ENCODE measurements at regions not wholly inside any gene's neighbourhood (a gene's known extent, or its start where the extent isn't known, plus 50 kb on each side); places are given as distances from the start of the nearest gene placed in this dataset.

DNA sequence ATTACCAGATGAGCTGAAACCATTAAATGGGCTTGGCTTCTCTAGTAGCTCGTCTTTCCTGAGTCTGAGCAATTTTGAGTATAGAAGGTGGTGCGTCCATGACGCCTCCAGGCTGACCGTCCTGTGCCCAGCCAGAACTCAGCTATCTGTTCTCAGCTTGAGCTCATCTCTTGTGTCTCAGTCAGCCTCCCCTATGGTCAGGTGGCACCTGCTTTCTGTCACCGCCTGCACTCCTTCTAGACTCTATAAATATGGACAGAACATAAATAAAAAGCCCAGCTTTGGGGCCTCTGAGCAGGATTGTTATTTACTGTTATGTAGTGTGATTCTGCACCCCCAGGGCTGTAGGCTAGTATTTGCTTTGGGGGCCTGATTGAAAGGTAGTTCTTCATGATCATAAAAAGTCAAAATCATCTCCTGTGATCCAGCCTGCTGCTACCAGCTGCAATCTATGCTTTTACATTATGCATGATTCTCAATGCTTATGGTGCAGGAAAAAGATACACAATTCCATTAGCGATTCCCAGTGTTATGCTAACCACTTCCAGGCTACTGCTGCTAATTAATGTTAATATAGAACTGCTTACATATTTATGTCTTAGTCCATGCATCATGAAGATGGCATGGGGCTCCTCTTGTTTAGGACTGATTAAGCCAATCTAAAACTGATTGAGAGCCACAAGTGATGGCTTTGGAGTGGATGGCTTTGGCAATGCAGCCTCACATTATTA, 72.5 kb upstream of the TMTC4 start:
- TF ChIP-seq, protein P1, sequence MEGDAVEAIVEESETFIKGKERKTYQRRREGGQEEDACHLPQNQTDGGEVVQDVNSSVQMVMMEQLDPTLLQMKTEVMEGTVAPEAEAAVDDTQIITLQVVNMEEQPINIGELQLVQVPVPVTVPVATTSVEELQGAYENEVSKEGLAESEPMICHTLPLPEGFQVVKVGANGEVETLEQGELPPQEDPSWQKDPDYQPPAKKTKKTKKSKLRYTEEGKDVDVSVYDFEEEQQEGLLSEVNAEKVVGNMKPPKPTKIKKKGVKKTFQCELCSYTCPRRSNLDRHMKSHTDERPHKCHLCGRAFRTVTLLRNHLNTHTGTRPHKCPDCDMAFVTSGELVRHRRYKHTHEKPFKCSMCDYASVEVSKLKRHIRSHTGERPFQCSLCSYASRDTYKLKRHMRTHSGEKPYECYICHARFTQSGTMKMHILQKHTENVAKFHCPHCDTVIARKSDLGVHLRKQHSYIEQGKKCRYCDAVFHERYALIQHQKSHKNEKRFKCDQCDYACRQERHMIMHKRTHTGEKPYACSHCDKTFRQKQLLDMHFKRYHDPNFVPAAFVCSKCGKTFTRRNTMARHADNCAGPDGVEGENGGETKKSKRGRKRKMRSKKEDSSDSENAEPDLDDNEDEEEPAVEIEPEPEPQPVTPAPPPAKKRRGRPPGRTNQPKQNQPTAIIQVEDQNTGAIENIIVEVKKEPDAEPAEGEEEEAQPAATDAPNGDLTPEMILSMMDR (IDR thresholded peaks at IDR 0.05): no peak
- TF ChIP-seq EZH2phosphoT487 (IDR thresholded peaks at IDR 0.05) (no peak), EZH2 (IDR thresholded peaks at IDR 0.05) (no peak)
